ENCODE measurements at regions not wholly inside any gene's neighbourhood (a gene's known extent, or its start where the extent isn't known, plus 50 kb on each side); places are given as distances from the start of the nearest gene placed in this dataset.

GRCh38 chr13:99436686-99437416, 64.4 kb upstream of the TM9SF2 start (continued):
- TF ChIP-seq MYC (IDR thresholded peaks at IDR 0.05; ENCODE audit: insufficient read depth, insufficient read length, insufficient replicate concordance, low read length, severe bottlenecking), result no peak
- TF ChIP-seq WRNIP1 (IDR thresholded peaks at IDR 0.05; ENCODE audit: borderline replicate concordance, low read depth, low read length), result 0 out of 2 replicates have a peak, but pooled peaks have one; percentile 68
- TF ChIP-seq NFYA (IDR thresholded peaks at IDR 0.05; ENCODE audit: borderline replicate concordance, low read depth, low read length), result no peak; the same call in 1 of the 2 replicates
- peak; percentile 90 for TF ChIP-seq YY1 (IDR thresholded peaks at IDR 0.05; ENCODE audit: low read depth, low read length)
- peak; percentile 89 for TF ChIP-seq ZNF207 (IDR thresholded peaks at IDR 0.05; ENCODE audit: borderline replicate concordance)
- TF ChIP-seq BHLHE40 (IDR thresholded peaks at IDR 0.05; ENCODE audit: borderline replicate concordance in 1 of 2, low read depth in 2 of 2, low read length in 1 of 2), result peak; percentile 84 to 85
- peak; percentile 35 to 51; a peak in 2 of 4 replicates for TF ChIP-seq EP300 (IDR thresholded peaks at IDR 0.05; ENCODE audit: borderline replicate concordance in 1 of 2, control insufficient read depth in 1 of 2, low read depth in 2 of 2, low read length in 2 of 2)
- peak; percentile 93 for TF ChIP-seq CREM (IDR thresholded peaks at IDR 0.05; ENCODE audit: low read depth)
- TF ChIP-seq, protein P1, sequence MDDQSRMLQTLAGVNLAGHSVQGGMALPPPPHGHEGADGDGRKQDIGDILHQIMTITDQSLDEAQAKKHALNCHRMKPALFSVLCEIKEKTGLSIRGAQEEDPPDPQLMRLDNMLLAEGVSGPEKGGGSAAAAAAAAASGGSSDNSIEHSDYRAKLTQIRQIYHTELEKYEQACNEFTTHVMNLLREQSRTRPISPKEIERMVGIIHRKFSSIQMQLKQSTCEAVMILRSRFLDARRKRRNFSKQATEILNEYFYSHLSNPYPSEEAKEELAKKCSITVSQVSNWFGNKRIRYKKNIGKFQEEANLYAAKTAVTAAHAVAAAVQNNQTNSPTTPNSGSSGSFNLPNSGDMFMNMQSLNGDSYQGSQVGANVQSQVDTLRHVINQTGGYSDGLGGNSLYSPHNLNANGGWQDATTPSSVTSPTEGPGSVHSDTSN (IDR thresholded peaks at IDR 0.05; ENCODE audit: insufficient replicate concordance, low read depth, low read length), result peak; percentile 8
- TF ChIP-seq, protein P2, sequence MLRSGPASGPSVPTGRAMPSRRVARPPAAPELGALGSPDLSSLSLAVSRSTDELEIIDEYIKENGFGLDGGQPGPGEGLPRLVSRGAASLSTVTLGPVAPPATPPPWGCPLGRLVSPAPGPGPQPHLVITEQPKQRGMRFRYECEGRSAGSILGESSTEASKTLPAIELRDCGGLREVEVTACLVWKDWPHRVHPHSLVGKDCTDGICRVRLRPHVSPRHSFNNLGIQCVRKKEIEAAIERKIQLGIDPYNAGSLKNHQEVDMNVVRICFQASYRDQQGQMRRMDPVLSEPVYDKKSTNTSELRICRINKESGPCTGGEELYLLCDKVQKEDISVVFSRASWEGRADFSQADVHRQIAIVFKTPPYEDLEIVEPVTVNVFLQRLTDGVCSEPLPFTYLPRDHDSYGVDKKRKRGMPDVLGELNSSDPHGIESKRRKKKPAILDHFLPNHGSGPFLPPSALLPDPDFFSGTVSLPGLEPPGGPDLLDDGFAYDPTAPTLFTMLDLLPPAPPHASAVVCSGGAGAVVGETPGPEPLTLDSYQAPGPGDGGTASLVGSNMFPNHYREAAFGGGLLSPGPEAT (IDR thresholded peaks at IDR 0.05; ENCODE audit: low read depth), result peak; percentile 48; the same call in 1 of the 2 replicates
- peak; percentile 78; the same call in 1 of the 2 replicates for TF ChIP-seq YBX1 (IDR thresholded peaks at IDR 0.05)
- peak; percentile 99 for TF ChIP-seq HDGF (IDR thresholded peaks at IDR 0.05)
- TF ChIP-seq, protein P3, sequence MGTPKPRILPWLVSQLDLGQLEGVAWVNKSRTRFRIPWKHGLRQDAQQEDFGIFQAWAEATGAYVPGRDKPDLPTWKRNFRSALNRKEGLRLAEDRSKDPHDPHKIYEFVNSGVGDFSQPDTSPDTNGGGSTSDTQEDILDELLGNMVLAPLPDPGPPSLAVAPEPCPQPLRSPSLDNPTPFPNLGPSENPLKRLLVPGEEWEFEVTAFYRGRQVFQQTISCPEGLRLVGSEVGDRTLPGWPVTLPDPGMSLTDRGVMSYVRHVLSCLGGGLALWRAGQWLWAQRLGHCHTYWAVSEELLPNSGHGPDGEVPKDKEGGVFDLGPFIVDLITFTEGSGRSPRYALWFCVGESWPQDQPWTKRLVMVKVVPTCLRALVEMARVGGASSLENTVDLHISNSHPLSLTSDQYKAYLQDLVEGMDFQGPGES (IDR thresholded peaks at IDR 0.05), result 0 out of 2 replicates have a peak, but pooled peaks have one; percentile 47
- TF ChIP-seq TBL1XR1 (IDR thresholded peaks at IDR 0.05; ENCODE audit: low read depth, low read length), result peak; percentile 65; the same call in 1 of the 2 replicates
- TF ChIP-seq REST (IDR thresholded peaks at IDR 0.05; ENCODE audit: low read depth, low read length), result no peak
- TF ChIP-seq IKZF2 (IDR thresholded peaks at IDR 0.05), result peak; percentile 61 to 64; a peak in 3 of 4 replicates
- TF ChIP-seq BACH1 (IDR thresholded peaks at IDR 0.05; ENCODE audit: borderline replicate concordance), result peak; percentile 33; the same call in 1 of the 2 replicates
- TF ChIP-seq, protein P4, sequence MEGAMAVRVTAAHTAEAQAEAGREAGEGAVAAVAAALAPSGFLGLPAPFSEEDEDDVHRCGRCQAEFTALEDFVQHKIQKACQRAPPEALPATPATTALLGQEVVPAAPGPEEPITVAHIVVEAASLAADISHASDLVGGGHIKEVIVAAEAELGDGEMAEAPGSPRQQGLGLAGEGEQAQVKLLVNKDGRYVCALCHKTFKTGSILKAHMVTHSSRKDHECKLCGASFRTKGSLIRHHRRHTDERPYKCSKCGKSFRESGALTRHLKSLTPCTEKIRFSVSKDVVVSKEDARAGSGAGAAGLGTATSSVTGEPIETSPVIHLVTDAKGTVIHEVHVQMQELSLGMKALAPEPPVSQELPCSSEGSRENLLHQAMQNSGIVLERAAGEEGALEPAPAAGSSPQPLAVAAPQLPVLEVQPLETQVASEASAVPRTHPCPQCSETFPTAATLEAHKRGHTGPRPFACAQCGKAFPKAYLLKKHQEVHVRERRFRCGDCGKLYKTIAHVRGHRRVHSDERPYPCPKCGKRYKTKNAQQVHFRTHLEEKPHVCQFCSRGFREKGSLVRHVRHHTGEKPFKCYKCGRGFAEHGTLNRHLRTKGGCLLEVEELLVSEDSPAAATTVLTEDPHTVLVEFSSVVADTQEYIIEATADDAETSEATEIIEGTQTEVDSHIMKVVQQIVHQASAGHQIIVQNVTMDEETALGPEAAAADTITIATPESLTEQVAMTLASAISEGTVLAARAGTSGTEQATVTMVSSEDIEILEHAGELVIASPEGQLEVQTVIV (IDR thresholded peaks at IDR 0.05; ENCODE audit: borderline replicate concordance, partially characterized antibody), result no peak
- TF ChIP-seq ZNF622 (IDR thresholded peaks at IDR 0.05), result no peak

Data from GM12878 (cell line).